GM18909 (cell line): ENCODE measurements at regions not wholly inside any gene's neighbourhood (a gene's known extent, or its start where the extent isn't known, plus 50 kb on each side); places are given as distances from the start of the nearest gene placed in this dataset.

Experiments
- ATAC-seq: cut with Tn5 transposase; IDR thresholded peaks from one replicate; pipeline ENCODE4 v1.9.1; 2021; ENCODE audit warnings: mild to moderate bottlenecking; ENCODE audit not compliant: unreplicated experiment, poor library complexity

DNA sequence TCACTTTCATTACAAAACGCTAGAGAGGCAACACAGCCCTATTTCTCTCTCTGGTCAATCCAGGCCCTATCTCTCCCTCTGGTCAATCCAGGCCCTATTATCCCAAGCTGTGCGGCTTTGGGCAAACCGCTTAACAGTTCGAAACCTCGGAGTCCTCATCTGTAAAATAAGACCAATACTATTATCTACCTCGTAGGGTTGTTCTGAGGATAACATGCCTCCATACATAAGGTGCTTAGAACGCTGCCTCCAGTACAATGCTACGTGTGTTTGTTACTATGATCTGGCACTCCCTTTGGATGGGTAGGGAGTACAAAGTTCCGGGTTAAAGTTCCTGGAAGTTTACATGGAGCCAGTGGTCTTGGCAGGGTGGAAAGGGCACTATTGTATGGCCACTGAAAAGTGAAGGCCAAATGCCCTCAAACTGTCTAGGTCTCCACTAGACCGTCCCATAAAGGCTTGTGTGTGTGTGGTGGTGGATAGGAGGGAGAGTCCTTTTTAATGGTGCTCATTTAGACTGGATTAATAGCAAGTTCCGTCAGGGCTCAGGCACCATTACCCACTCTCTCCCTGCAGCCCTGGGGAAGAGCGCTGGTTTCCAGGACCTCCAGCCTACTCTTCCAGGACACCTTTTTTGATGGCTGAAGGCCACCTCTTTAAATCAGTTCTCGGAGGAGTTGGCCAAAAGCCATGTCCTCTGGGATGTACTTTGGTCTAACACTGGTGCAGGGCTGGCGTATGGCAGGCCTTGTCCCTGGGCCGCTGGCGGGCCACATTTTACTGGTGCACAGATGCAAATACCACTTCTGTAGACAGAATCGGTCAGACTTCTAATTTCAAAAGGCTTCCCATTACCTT, 75.6 kb upstream of the BCOR start:
- ATAC-seq, result no peak

DNA sequence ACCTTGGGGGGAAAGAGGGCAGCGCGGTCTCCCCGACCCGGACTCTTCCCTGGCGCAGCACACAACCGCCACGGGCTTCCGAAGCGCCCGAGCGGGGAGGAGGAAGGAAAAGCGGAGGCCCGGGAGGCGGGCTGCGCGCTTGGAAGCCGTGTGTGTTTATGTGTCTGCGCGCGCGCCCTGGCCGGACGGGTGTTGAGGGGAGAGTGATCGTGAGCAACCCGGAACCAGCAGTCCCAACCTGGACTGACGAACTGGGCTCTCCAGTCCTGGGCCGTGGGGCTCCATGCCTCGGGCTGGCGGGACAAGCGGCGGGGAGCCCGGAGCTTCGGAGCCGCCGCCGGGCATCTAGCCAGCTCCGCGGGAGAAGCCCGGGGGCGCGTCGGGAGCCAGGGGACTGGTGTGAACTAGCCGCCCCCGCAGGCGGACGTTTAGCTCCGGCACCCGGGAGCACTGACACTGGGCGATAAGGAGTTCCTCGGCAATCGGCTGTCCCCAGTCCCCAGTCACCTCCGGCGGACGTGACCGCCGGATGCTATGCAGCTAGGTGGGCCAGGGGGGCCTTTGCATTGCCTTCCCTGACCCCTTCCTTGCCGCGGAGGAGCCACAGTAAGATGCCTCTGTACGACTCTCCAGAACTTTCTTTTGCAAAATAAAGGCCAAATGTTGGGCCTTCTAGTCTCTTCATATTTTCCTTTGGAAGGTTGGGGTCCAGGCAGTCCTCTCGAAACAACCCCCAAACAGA, 74.8 kb upstream of the BCOR start:
- no peak for ATAC-seq

DNA sequence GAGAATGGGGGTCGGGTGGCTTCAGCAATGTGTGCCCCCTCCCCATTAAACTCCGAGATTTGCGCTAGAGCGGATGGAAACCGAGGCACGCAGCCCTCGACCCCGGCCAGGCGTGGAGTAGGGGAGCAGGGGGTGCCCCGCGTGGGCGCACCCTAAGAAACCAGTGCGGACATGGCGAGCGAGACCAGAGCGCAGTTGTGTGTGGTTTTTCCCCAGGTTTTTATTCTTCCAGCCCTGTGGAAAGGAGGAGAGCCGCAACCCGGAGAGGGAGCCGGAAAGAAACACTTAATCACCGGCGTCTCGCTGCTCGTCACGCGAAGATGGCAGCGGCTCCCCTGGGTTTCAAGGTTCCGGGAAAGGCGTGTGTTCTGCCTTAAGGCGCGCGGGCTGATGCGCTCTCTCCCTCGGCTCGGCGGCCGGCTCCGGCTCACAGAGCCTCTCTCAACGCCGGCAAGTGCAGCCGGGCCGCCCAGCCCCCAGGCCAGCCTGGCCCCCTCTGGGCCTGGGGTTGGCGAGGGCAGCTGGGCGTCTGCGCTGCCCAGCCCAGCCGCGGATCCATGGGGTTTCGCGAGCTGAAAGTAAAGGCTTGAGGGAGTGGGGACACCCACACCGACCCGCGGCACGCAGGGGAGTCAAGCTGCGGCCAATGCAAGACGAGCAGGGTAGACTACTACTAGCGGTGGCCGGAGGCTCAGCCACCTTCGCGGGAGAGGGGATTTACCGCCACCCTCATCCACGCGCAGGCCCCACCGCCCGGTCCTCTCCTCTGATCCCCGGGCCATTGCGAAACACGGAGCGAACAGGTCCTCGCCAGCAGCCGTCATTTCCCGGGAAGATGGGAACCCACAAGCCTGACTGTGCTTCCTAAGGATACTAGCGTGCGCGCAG, 74.0 kb upstream of the BCOR start:
- ATAC-seq, result no peak

DNA sequence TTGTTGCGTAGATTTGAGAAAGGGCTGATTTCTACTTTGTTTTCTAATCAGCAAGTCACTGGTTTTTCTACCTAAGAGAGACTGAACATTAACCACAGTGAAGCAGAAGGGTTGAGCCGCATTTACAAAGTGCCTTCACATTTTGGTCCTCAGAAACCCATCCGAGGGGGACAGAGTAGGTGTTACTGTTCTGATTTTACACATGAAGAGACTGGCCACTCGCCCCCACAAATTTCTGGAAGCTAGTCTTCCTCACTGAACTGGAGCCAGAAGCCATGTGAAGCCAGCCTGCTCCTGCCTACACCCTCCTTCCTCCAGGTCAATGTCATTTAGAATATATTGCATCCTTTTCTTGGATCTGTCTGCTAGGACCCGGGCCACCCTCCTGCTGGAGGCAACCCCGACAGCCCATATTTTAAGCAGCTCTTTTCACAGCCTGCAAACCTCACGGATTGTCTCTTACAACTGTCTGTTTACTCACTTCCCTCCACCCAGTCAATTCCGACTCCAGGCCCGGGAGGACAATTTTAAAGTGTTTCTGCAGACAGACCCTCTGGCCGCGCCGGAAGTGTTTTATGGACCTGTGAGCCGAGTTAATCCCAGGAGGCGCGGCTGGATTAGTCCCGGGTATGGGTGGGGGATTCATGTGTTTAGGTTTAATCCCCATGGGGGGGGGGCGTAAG, 73.2 kb upstream of the BCOR start:
- no peak for ATAC-seq

DNA sequence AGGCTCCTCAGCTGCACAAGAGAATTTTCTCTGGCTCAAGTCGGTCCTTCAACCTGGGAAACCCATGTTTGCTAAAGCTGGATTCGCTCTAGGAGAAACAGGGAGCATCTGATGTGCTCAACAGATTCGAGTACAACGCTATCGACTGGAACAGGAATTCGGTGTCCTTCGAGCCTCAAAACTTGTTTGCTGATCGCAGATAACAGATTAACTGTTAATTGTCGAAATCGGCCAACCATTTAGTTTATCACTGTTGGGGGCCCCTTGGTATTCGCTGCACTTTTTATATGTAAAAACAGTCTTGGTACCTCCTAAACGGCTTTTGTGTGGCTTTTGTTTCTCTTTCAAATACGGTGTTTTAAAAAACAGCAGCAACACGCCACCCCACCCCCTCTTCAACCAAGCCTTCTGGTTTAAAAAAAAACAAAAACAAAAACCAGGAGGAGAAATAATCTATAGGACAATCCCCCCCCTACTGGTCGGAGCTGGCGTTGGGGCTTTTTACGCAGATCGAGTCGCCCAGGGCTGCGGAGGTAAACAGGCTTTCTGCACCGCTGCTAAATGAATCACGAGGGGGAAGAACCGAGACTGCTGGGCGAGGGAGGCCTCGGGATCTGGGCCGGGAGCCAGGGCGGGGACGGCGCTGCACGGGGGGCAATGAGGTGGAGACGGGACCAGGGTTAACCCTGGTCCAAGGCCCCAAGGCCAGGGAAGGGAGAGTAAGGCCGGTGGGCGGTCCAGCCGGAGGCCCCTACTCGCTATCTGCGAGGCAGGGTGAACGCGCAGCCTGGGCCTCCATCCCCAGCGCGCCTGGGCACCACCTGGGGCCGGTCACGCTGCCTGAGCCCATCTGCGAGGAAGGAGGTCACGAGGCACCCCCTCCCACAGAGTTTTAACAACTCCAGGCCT, 71.7 kb upstream of the BCOR start:
- peak; percentile 55 for ATAC-seq

DNA sequence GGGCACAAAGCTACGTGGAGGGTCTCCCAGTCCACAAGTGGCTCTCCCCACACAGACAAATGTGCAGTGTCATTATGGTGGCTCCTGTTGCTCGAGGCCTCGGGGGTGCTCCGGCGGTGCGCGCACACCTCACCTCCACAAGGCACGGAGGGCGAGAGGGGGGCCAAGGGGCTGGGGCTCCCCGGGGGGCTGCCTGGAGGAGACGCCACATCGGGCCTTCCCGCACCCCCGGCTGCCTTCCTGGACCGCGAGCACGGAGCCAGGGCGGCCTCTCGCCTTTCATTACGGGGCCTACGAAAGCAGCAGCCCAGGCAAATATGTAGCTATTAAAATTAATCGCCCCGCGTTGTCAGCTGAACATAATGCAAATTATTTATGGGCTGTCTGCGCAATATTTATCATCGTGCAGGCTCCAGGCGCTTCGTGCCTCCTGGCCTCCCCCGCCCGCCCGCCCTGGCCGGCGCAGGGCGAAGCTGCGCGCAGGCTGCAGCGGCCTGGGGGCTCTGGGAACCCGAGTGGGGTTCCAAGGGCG, 70.8 kb upstream of the BCOR start:
- ATAC-seq, result no peak

DNA sequence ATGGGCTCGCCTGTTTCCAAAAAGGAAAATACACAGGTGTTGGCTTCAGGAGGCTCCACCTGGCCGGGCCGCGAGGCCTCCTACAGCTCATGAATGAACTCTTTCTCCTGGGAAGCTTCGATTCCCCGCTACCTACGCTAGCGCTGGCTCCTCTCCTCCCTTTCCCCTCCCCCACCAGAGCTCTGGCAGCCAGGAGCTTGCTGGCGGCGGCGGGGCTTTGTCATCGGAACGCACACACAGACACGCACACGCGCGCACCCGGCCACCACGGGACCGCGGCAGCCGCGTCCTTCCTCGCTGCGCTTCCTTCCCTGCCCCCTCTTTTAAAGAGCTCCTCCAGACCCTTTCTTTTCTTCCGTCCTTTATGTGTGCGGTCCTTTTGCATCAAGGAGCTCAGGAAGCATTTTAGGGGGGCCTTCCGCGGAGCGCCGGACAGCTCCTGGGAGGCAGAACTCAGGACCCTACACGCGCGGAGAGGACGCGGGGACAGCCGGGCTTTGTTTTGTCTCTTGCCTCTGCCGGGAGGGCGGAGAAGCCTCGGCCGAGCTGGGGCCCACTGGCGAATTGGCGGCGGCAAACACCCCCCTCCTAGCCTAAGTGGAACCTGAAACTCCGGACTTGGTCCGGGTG, 70.2 kb upstream of the BCOR start:
- no peak for ATAC-seq

DNA sequence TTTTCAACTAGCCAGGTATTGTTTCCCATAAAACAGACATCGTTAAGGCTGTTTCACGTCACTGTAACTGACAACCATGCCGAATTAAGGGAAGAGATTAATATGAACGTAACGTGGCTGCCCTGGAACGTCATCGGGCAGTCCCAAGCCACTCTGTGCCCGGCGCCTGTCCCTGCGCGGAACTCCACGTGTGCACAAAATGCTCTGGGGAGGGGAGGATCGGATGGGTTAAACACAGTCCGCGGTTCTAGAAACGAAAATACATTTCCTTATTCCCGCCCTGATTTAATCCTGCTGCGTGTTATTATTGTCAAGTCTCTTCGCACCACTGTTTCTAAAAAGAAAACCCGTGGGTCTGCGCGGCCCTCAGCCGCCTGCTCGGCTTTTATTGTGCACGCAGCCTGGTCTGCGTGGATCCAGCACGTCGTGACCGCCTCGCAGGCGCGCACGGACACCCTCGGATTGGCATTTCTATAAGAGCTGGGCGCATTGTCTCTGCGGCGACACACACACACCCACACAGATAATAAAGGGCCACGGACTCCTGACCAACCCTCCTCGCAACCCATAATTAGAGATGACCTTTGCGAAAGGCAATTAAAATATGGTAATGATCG, 69.6 kb upstream of the BCOR start:
- no peak for ATAC-seq

DNA sequence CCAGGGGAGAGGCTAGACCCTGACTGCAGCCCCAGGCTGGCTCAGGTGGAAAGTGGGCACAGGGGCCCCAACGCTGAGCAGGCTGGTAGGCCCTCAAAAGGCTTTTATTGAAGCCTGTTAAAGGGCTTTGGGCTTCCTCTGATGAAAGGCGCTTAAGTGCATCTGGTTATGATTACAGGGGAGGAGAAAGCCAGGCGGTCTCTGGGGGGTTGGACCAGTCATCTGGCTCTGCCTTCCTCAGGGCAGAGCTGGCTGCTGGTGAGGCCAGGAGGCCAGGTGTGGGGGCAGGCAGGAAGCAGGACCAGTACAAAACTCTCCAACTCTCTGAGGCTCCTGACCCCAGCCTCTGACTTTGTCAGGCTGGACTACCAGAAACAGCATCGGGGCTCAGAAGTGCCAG, 68.8 kb upstream of the BCOR start:
- ATAC-seq, result no peak

DNA sequence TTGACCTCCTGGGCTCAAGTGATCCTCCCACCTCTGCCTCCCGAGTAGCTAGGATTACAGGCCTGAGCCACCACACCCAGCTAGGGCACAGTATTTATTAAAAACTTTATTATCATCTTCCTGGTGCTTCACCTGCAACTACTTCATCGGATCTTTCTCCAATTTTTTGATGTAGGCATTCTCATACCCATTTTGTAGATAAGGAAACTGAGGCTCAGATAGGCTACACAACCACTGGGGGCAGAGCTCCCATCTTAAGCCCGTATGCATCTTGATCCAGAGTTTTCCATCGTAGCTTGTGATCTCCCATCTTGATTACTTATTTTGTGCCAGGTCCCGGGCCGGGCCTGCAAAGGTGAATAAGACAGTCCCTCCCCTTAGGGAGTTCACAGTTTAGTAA, 68.1 kb upstream of the BCOR start:
- no peak for ATAC-seq

DNA sequence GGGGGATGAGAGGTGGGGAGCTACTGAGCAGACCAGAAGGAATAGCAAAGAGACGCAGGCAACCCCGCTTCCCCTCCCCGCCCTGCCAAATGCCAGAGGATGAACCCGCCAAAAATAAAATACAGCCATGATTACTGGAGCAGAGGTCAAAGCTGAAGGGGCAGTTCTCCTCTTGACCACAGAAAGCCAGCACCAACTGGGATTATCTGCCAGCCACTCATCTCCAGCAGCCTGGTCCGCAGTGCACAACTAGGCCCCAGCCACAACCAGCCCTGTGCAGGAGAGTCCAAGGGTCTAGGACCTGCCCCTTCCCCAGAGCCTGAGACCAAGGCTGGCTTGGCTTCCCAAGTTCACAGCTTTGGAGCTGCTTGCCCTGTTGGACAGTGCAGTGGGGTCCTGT, 67.4 kb upstream of the BCOR start:
- no peak for ATAC-seq

DNA sequence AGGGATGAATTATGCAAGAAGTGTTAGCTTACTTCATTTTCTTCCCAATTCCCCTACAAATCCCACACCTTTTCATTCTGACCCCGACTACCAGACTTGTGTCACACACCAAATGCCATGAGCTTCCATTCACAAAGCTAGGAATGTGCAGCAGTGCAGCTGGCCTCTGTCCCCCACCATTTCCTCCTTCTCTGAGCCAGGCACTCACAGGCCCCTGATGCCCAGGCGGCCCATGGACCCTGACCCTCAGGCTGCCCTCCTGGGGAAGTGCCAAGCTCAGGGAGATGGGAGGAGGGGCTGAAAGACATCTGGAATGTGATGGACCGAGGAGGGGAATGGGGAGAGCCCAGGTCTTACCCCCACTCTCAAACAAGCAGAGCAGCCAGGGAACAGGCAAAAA, 67.0 kb upstream of the BCOR start:
- no peak for ATAC-seq

DNA sequence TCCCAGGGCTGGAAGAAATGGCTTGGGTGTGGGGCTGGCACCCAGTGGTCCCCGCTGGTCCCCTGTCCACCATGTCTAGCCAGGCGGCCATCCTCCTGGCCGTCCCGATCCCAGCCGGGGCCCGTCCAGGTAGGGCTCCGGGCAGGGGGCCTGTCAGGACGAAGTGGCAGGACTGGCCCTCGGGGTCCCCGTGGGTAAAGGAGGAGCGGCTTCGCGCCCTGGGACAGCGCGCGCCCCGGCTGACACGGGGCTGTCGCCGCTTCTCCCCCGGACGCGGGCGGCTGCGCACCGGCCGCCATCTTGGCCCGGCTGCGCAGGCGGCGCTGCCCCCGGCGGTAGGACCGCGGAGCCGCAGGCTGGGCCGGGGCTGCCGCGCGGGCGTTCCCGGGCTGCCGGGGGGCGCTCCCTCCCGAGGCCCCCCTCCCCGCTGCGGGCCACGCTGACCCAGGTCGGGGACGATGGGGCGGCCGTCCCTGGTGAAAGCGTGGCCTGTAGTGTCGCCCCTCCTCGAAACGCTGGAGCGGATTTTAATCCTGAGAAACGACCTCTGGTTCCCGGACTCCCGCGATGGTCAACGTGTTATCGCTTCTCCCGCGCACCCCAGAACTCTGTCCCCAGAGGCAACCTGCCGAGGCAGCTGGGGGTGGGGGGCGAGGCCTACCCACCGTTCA, 60.4 kb upstream of the BCOR start:
- ATAC-seq, result no peak

DNA sequence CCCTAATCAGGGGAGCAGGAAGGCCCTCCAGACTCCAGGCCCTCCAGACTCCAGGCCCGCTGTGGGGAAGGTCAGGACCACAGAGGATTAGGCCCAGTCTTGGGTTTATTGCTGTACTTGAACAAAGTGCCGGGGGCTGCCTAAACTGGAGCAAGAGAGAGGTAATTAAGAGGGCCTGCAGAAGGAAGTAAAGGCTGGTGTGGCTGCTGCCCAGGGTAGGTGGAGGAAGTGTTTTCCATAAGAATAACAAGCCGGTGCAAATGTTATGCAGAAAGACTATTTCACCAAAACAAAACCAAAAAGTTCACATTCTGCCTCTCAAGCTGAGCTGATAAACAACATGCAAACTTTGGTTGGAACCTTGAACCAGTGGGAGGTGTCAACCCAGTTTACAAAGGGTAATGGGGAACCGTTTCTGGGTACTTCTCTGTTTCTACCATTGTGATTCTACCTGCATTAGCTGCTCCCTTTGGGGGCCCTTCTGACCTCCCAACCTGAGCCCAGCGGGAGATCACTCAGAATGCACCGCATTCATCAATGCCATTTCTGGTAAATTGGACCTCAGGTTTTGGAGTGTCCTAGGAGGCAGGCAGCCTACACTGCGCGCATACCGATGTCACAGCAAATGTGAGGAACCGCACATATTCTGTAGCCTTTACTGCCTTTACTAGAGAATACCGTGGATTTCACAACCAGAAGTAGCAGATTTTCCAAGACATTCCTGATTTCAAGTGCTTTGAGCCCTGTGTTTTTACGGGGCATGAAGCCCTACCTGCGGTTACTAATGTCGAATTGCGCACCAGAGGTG, 59.7 kb upstream of the BCOR start:
- no peak for ATAC-seq

DNA sequence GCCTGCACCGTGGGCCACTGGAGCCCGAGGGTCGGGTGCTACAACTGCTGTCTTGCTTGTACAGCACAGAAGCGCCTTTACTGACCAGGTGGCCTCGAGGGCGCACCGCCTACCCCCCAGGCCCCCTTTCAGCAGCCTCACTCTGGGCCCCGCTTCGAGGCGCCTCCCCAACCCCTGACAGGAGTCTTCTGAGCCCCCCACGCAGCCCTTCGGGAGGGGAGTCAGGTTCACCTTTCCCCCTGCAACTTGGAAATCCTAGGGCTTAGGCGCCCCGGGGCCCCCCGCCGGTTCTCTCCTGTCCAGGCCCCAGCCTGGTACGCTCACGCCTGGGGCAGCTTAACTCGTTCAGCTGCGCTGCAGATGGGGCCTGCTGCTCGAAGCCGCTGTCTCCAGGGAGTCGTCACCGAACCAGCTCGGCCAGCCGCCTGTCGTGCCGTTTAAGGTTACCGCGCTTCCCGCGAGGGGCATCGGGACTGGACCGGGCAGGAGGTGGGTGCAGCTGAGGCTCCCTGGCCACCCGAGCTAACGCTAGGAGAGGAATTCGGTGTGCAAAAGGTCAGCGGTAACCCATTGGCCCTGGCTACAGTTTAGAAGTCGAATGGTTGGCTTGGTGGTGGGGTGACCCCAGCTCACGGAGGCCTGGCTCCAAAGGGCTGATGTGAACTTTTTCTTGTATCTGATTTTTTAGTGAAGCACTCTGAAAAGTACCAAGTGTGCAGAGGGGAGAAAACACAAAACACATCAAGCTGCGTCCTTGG, 58.9 kb upstream of the BCOR start:
- no peak for ATAC-seq
